GM12891 (cell line): ENCODE measurements at regions not wholly inside any gene's neighbourhood (a gene's known extent, or its start where the extent isn't known, plus 50 kb on each side); places are given as distances from the start of the nearest gene placed in this dataset.

ENCODE experiments used
- POLR2A ChIP-seq: IDR thresholded peaks from 2 replicates; pipeline ENCODE4 v1.6.1; 2011; ENCODE audit warnings: low read depth, low read length, control low read depth
- POLR2AphosphoS5 ChIP-seq: IDR thresholded peaks from 2 replicates; pipeline ENCODE4 v1.6.1; 2011; ENCODE audit warnings: low read depth, low read length, control low read depth
- TAF1 ChIP-seq: IDR thresholded peaks from 2 replicates; pipeline ENCODE4 v1.6.1; 2011; ENCODE audit warnings: low read depth, low read length, control low read depth

- TF ChIP-seq TAF1: no peak
- no peak for TF ChIP-seq POLR2AphosphoS5
- no peak for TF ChIP-seq POLR2A
These were observed 129.4 kb upstream of the CENPW start for GRCh38 chr6:126210398-126211075.
